IMR-90 (cell line): ENCODE measurements at regions not wholly inside any gene's neighbourhood (a gene's known extent, or its start where the extent isn't known, plus 50 kb on each side); places are given as distances from the start of the nearest gene placed in this dataset.

ENCODE experiments used
- ATAC-seq: fragments of 200-7000 bp; cut with Tn5 transposase; 2 replicates; pipeline ENCODE4 v1.9.1; 2020; ENCODE audit warnings: low read depth, mild to moderate bottlenecking, moderate library complexity
- BruUV-seq: library from RNA; stranded (reverse); fragments of 400-500 nt; replicated peaks from 2 replicates; lab custom pipeline; 2021; lab: Mats Ljungman, UMichigan
- CTCF ChIA-PET: fragments of 300-600 bp; formaldehyde crosslinking; extraction: SDS; loops from one replicate; lab custom pipeline; 2021; ENCODE audit warnings: antibody characterized with exemption; lab: Yijun Ruan, JAX
- POLR2A ChIA-PET: fragments of 300-600 bp; sonication (Branson Sonifier 250); formaldehyde crosslinking; loops from one replicate; lab custom pipeline; 2022; ENCODE audit warnings: antibody characterized with exemption; ENCODE audit not compliant: unreplicated experiment; lab: Charles Lee
- DNase-seq: peaks from one replicate; pipeline ENCODE4 v3.0.0; 2013
- H2AFZ ChIP-seq: replicated peaks from 2 replicates; pipeline ENCODE3; 2013; ENCODE audit warnings: low read length, mild to moderate bottlenecking; ENCODE audit not compliant: poor library complexity
- H2AK5ac ChIP-seq: 2 replicates; pipeline ENCODE4 v1.6.1; 2013; ENCODE audit warnings: low read depth, low read length, inconsistent platforms
- H2AK9ac ChIP-seq: replicated peaks from 2 replicates; pipeline ENCODE3; 2013; ENCODE audit warnings: mild to moderate bottlenecking, low read depth, low read length, moderate library complexity; ENCODE audit not compliant: poor library complexity
- H2BK120ac ChIP-seq: 2 replicates; pipeline ENCODE4 v1.6.1; 2013; ENCODE audit warnings: low read depth, low read length, inconsistent platforms
- H2BK15ac ChIP-seq: 3 replicates; pipeline ENCODE4 v1.6.1; 2013; ENCODE audit warnings: low read depth, low read length, inconsistent platforms
- H2BK20ac ChIP-seq: 2 replicates; pipeline ENCODE4 v1.6.1; 2013; ENCODE audit warnings: low read depth, mild to moderate bottlenecking, inconsistent platforms, low read length, moderate library complexity
- H2BK5ac ChIP-seq: 2 replicates; pipeline ENCODE4 v1.6.1; 2013; ENCODE audit warnings: mild to moderate bottlenecking, low read depth, low read length, inconsistent platforms; ENCODE audit not compliant: poor library complexity, severe bottlenecking
- H3K14ac ChIP-seq: replicated peaks from 2 replicates; pipeline ENCODE4 v1.6.1; 2013; ENCODE audit warnings: low read depth, low read length, inconsistent platforms
- H3K18ac ChIP-seq: 2 replicates; pipeline ENCODE4 v1.6.1; 2013; ENCODE audit warnings: low read depth, low read length, control low read depth
- H3K23ac ChIP-seq: 2 replicates; pipeline ENCODE4 v1.6.1; 2013; ENCODE audit warnings: low read depth, low read length, inconsistent platforms
- H3K27ac ChIP-seq: 2 replicates; pipeline ENCODE4 v1.5.1; 2013; ENCODE audit warnings: mild to moderate bottlenecking, control low read depth, low read length; ENCODE audit not compliant: insufficient read depth
- H3K27me3 ChIP-seq: 2 replicates; pipeline ENCODE4 v1.6.1; 2013; ENCODE audit warnings: low read length; ENCODE audit not compliant: control insufficient read depth, insufficient read depth
- H3K36me3 ChIP-seq: 2 replicates; pipeline ENCODE4 v1.6.1; 2013; ENCODE audit warnings: low read length, mixed read lengths; ENCODE audit not compliant: control insufficient read depth, insufficient read depth
- H3K4ac ChIP-seq: 2 replicates; pipeline ENCODE4 v1.6.1; 2013; ENCODE audit warnings: low read depth, low read length, inconsistent platforms
- H3K4me1 ChIP-seq: 2 replicates; pipeline ENCODE4 v1.6.1; 2013; ENCODE audit warnings: low read length, mixed read lengths; ENCODE audit not compliant: control insufficient read depth, insufficient read depth
- H3K4me2 ChIP-seq: 2 replicates; pipeline ENCODE4 v1.6.1; 2013; ENCODE audit warnings: low read depth, mild to moderate bottlenecking, control low read depth, low read length, moderate library complexity
- H3K4me3 ChIP-seq: 2 replicates; pipeline ENCODE4 v1.5.1; 2013; ENCODE audit warnings: low read depth, mild to moderate bottlenecking, control low read depth, low read length, moderate library complexity; ENCODE audit not compliant: insufficient read depth
- H3K56ac ChIP-seq: 2 replicates; pipeline ENCODE4 v1.6.1; 2013; ENCODE audit warnings: low read length, inconsistent platforms; ENCODE audit not compliant: insufficient read depth; ENCODE audit errors: extremely low read depth
- H3K79me1 ChIP-seq, 2 experiments: 2 replicates each; pipeline ENCODE4 v1.6.1; 2013; ENCODE audit warnings: low read length in 2 of 2, inconsistent platforms in 1 of 2, low read depth in 1 of 2
- H3K9ac ChIP-seq: 2 replicates; pipeline ENCODE4 v1.6.1; 2013; ENCODE audit warnings: low read depth, low read length, control low read depth
- H3K9me1 ChIP-seq: 2 replicates; pipeline ENCODE4 v1.6.1; 2013; ENCODE audit warnings: low read length, inconsistent platforms; ENCODE audit not compliant: insufficient read depth
- H3K9me3 ChIP-seq: 2 replicates; pipeline ENCODE4 v1.6.1; 2013; ENCODE audit warnings: low read length; ENCODE audit not compliant: control insufficient read depth, insufficient read depth
- H4K20me1 ChIP-seq: 2 replicates; pipeline ENCODE4 v1.6.1; 2013; ENCODE audit warnings: low read length, inconsistent platforms; ENCODE audit not compliant: insufficient read depth
- H4K5ac ChIP-seq: 2 replicates; pipeline ENCODE4 v1.6.1; 2013; ENCODE audit warnings: mild to moderate bottlenecking, low read depth, low read length, control low read depth
- H4K8ac ChIP-seq, 2 experiments: 2 replicates each; pipeline ENCODE4 v1.6.1; 2013; ENCODE audit warnings: low read depth in 2 of 2, low read length in 2 of 2, control low read depth in 1 of 2, inconsistent platforms in 1 of 2
- H4K91ac ChIP-seq: 2 replicates; pipeline ENCODE4 v1.6.1; 2013; ENCODE audit warnings: low read depth, low read length, inconsistent platforms; ENCODE audit not compliant: insufficient read depth
- BHLHE40 ChIP-seq: fragments of 150-350 bp; IDR thresholded peaks from 2 replicates; pipeline ENCODE4 v1.6.1; 2016; ENCODE audit warnings: mild to moderate bottlenecking, low read depth, low read length
- RFX5 ChIP-seq: IDR thresholded peaks from 2 replicates; pipeline ENCODE4 v1.8.0; 2012; ENCODE audit warnings: low read depth, mild to moderate bottlenecking, low read length, moderate library complexity
- WGBS, 2 experiments: methylation state at CpG; one replicate each; pipeline versions ENCODE4 v1.1.5 to v1.1.7; 2013; ENCODE audit warnings: missing lambda C conversion rate in 2 of 2; ENCODE audit not compliant: insufficient read length in 1 of 2; ENCODE audit errors: extremely low coverage in 2 of 2; 5-methylcytosine and 5-hydroxymethylcytosine counted together
- dilution Hi-C: fragments of 300-500 bp; cut with HindIII; formaldehyde crosslinking; loops from one replicate; pipeline ENCODE4 v1.14.3; 2018; ENCODE audit warnings: low sequenced_read_pairs; ENCODE audit not compliant: unreplicated experiment
- in situ Hi-C: fragments of 300-500 bp; cut with MboI; formaldehyde crosslinking; loops from 3 replicates; pipeline ENCODE4 v1.14.3; 2019; ENCODE audit warnings: low sequenced_read_pairs, inconsistent platforms, mixed read lengths
- intact Hi-C: fragments of 100-400 bp; cut with micrococcal nuclease; formaldehyde crosslinking; loops from 2 replicates; pipeline ENCODE4 v1.10.0; 2022

- no peak overlapping the region for H4K8ac ChIP-seq
- no peak overlapping the region for H3K56ac ChIP-seq
- H2BK120ac ChIP-seq: no peak overlapping the region
- H2BK20ac ChIP-seq: no peak overlapping the region
- no peaks in the 10 kb centered on the region for H4K20me1 ChIP-seq
- H2AK9ac ChIP-seq: no peak overlapping the region
- H3K4me3 ChIP-seq: no peak overlapping the region
- dilution Hi-C loops: no loop called here
- H2AK5ac ChIP-seq: no peak overlapping the region
- H2BK15ac ChIP-seq: no peak overlapping the region
- in situ Hi-C loops: no loop called here
- ChIA-PET CTCF (no interaction called here), POLR2A (no interaction called here)
- ATAC-seq: no peak
- H3K27me3 ChIP-seq: no peaks in the 10 kb centered on the region
- DNase-seq: no peak
- no peak overlapping the region for H3K27ac ChIP-seq
- H3K23ac ChIP-seq: no peak overlapping the region
- TF ChIP-seq RFX5 (no peak), BHLHE40 (no peak)
- WGBS, 2 experiments: no CpG with 5 or more reads among the region's 2 CpGs
- H4K91ac ChIP-seq: no peak overlapping the region
- no peak overlapping the region for H2AFZ ChIP-seq
- no peak overlapping the region for H3K14ac ChIP-seq
- H3K18ac ChIP-seq: no peak overlapping the region
- no peak overlapping the region for H3K4ac ChIP-seq
- BruUV-seq: no TSS peak
- no peaks in the 10 kb centered on the region for H3K4me1 ChIP-seq
- H3K9me3 ChIP-seq: no peaks in the 10 kb centered on the region; the same call in 1 of the 2 replicates
- no peak overlapping the region for H2BK5ac ChIP-seq
- no peak overlapping the region for H4K5ac ChIP-seq
- no peak overlapping the region for H3K4me2 ChIP-seq
- intact Hi-C loops: no loop called here
- H3K79me1 ChIP-seq: no peaks in the 10 kb centered on the region
- H3K9ac ChIP-seq: no peak overlapping the region
- no peaks in the 10 kb centered on the region for H3K36me3 ChIP-seq
- H3K9me1 ChIP-seq: no peaks in the 10 kb centered on the region
These were observed 61.3 kb upstream of the CYSLTR1 start for GRCh38 chrX:78388663-78389062.
